GM18951 (cell line): ENCODE measurements at regions not wholly inside any gene's neighbourhood (a gene's known extent, or its start where the extent isn't known, plus 50 kb on each side); places are given as distances from the start of the nearest gene placed in this dataset.

Source experiments
- POLR2A ChIP-seq: IDR thresholded peaks from 4 replicates; pipeline ENCODE4 v1.6.1; 2011; ENCODE audit warnings: mild to moderate bottlenecking; ENCODE audit not compliant: insufficient read length, insufficient read depth; ENCODE audit errors: extremely low read depth
- in situ Hi-C: fragments of 300-500 bp; cut with MboI; formaldehyde crosslinking; loops from one replicate; pipeline ENCODE4 v1.12.0; 2022; ENCODE audit warnings: low sequenced_read_pairs, mixed read lengths, inconsistent platforms; ENCODE audit not compliant: unreplicated experiment

DNA sequence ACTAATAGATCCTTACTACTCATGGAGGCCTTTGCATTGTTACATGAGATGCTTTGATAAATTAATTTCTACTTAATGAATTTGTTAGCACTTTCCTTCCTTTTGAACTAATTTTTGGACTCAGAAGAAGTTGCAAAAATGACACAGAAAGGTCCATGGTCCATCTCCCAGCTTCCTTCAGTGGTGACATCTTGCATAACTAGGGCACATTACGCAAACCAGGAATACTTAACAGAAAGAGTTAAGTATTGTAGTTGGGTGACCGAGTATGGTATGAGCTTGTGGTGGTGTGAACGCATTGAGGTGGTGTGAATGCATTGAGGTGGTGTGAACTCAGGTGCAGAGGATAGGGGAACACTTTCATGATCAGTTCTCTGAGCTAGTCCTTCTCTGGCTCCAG, 151.1 kb upstream of the TWIST2 start:
- in situ Hi-C loops = no loop called here
- TF ChIP-seq POLR2A = no peak

DNA sequence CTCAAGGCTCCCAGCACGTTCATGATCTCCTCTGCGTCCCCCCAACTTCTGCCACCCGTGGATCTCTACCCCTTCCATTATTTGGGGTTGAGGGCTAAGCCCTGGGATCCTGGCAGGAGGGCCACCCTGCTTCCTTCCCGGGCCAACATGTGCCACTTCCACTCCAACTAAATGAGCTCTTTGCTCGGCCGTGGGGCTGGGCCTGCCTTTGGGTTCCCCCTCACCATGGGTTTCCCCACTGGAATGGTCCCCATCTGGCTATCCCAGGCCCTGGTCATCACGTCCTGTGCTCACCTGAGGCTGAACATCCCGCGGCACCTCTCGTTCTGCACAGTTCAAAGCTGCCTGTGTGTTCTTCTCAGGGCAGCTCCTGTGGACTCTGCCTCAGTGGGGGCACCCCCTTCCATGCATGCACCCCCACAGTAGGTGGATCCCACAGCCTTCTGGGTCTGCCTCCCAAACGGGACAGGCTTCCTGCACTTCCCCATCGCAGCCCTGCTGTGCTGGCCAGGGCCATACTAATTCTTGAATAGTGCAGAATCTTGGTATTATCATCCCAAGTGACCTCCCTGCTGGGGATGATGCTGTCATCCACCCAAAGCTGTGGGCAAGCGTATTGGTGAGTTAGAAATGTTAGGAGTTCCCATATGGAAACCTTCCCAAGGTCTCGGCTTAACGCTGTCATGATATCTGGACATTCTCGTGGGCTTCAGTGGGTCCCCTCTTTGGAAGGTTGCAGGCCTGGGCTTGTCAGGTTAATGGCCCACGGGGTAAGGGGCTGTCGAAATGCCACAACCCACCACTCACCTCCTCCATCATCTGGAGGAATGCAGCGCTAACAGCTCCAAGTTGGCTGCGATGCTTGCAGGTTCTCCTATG, 150.5 kb upstream of the TWIST2 start:
- TF ChIP-seq POLR2A = no peak
- in situ Hi-C loops = no loop called here

DNA sequence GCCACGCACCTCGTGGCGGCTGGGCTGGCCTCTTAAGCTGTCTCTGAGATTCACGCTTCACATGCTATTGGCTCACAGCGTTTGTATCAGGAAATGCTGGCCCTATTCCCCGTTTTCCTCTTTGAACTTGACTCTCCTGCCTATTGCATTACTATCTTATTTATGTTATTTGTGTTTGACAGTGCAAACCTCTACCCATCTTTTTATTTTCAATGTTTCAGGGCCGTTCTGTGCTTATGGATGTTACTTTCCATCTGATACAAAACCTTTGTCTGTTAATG, 149.9 kb upstream of the TWIST2 start:
- in situ Hi-C loops = no loop called here
- no peak for TF ChIP-seq POLR2A

DNA sequence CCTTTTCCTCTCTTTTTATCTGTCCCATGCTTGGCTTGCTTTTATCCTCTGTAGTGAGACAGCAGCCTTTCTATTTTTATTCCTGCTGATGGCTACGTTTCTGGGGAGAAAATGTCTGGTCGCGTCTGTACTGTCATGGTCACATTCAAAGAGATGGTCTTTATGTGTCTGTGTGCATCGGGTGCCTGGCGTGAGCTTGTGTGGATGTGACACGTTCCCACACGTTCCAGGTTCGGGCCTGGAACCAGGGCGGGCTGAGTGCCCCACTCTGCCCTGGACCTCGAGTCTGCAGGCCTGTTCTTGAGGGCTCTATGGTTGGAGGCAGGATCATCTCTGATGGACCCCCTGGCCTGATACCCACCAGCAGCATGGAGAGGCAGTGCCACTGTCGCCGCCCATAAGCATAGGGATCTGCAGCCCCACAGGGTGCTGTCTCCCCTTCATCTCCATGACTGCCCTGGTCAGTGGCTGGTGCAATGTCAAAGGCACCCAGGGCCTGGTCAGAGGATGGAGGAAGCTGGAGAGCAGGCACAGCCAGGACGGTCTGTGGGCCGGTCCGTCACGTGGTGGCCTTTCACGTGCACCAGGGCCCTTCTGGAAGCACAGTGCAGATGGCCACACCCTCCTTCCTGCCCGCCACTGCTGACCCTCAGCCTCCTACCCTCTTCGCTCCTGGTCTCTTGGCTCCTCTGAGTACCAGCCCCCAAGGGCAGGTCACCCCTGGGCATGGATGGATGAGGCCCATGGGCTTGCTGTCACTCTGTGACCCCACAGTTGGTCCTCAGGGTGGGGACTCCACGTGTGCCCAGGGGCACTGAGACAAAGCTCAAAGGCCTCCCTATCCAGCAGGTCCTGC, 149.2 kb upstream of the TWIST2 start:
- in situ Hi-C loops = no loop called here

DNA sequence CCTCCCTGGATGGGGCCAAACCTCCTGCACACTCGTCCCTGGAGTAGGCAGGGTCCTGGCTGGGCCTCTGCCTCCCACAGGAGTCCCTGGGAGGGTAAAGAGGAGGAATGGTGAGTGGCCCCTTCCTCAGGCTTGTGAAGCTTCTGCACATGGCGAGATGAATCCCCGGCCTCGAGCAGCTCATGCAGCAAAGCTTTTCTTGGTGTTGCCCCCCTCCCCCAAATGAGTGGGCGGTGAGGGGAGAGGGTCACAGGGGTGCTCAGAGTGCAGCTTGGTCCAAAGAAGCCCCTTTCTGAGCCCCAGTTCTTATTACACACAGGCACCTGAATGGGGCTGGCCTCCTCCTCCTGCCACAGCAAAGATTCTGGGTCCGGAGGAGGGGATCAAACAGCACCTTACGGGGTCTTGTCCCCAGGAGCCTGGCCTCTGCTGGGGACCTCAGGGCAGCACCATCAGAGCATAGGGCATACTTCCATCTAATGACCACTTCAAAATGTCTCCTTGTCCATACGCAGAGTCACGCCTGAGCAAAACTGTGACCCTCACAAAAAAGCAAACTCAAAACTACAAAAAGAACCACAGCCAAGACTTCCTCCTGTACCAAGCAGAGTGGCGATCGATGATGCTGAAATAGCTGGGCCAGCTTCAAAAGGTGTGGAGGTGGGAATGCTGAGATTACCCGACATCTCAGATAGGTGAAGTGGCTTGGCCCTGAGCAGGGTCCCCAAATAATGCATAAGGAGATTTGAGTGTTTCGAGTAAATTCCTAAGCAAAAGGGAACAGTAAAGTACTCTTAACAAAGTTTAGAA, 148.4 kb upstream of the TWIST2 start:
- in situ Hi-C loops = no loop called here
- no peak for TF ChIP-seq POLR2A

More for the DNA sequence above, 149.2 kb upstream of the TWIST2 start:
- no peak for TF ChIP-seq POLR2A

DNA sequence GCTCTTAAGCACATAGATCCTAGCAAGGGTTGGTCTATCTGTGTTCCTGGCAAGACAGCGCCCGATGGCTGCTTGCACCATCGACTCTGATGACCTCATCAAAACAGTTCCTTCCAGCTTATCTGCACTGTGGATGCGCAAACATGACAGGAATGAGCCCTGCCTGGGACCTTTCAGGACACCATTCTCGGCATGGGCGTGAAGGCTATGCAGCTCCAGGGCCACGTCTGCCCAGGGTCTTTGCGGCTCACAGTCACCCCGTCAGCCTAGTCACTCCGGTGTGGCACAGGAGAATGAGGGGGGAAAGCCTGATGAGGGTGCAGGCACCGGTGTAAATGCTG, 147.8 kb upstream of the TWIST2 start:
- in situ Hi-C loops = no loop called here
- TF ChIP-seq POLR2A = no peak

DNA sequence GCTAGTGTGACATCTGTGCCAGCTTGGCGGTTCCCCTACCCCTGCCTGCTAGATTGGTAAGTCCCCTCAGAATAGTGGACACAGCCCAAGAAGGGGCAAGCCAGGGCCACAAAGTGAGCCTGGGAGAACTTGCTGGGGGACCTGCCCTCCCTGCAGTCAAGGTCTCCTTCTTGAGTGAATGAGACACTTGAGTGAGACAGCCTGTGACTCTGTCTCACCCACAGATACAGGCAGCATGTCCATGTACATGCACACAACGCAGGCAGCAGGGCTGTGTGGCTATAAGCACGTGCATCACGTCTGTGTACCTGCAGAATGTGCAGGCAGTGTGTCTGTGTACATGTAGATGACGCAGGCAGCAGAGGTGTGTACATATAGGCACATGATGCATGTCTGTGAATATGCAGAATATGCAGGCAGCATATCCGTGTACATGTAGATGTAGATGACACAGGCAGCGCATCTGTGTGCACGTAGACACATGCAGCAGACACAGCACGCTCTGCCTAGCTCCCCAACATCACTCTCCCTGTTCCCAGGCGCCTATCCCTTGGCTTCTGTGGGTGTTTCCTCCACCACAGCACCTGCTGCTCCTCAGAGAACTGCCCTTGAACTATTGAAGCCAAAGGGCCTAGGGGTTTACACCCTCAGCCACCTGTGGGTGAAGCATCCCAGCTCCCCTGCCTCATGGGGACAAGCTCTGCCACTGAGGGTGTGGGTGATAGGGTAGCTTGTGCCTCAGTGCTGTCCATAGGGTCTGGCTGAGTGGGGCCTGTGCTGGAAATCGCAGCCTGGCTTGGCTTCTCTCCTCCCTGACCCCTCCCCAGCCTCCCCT, 147.2 kb upstream of the TWIST2 start:
- no peak for TF ChIP-seq POLR2A
- in situ Hi-C loops = no loop called here

DNA sequence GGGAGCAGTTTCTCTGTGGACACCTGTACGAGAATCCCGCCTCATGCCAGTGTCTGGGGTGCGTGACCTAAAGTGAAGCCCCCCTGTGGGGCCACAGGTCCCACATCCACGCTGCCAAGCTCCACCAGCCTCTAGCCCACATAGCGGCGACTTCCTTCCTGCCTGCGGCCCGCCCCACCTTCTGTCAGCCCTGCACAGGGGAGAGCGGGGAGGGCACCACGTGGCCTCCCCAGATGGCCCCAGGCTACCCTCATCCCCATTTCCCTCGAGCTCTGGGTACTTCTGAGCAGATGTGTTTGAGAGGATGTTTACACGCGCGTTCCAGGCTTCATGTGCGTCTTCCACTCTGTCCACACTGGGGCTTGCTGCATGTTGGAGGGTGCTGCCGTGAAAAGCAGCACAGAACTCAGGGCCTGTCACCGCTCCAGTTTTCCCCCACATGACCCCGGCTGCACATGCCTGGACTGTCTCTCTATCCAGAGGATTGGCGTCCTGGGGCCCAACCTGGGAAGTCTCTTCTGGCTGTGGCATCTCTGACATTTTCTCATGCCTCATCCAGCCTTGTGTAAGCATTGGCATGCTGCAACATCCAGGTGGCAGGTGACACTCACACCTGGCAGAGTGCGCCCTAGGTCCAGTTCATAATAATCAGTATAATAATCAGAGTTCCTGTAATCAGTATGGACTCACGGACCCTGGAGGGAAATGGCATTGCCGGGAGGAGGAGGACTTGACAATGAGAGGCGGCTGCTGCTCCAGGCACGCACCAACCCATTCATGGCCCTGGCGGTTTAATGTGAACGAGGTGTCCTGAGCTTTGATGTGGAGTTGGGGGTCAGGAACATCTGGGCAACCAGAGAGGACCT, 146.3 kb upstream of the TWIST2 start:
- TF ChIP-seq POLR2A = no peak
- in situ Hi-C loops = no loop called here

DNA sequence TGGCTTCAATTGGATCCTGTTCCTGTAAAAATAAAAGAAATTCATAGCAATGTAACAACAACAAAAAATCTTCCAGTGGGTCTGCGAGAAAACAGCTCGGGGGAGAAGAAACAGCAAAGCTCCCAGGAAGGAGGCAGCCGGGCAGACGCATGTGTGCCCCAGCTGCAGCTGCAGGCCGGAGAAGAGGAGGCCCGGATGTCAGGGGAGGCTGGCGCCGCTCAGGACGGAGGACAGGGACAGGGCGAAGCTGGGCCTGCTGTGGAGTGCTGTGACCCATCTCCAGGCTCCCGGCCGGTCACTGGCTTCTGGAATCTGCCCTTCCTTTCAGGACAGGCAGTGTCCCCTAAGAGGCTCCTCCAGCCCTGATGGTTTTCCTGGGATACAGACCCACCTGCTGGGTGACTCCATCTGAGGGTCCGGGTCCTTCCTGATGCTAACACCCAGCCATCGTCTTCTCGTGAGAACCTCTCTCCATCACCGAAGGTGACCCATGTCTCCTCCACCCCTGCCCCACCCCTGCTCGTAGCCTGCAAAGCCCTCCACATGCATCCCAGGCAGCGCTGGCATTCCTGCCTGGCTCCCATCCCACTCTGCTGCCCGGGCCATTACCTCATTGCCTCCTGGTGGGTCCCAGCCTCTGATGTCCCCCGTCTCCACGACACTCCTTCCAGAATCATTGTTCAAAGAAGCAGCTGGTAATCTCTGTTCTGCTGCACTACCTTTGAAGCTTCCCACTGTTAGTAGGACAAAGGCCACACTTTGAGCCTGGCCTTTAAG, 145.4 kb upstream of the TWIST2 start:
- in situ Hi-C loops = no loop called here
- TF ChIP-seq POLR2A = no peak

DNA sequence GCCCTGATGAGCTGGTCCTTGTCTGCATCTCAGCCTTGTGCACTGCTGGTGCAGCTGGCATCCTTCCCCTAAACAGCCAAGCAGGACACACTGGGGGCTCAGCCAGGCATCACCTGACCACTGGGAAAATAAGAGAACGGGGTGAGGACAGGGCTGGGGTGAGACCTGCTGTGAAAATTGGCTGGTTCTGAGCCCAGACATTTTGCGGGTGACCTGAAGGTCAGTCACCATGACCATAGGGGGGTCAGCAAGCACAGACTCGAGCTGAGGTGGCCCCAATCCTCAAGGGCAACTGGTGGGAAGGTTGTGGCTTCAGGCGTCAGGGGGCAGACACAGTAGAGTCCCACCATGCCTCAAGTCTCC, 144.9 kb upstream of the TWIST2 start:
- TF ChIP-seq POLR2A = no peak
- in situ Hi-C loops = no loop called here

DNA sequence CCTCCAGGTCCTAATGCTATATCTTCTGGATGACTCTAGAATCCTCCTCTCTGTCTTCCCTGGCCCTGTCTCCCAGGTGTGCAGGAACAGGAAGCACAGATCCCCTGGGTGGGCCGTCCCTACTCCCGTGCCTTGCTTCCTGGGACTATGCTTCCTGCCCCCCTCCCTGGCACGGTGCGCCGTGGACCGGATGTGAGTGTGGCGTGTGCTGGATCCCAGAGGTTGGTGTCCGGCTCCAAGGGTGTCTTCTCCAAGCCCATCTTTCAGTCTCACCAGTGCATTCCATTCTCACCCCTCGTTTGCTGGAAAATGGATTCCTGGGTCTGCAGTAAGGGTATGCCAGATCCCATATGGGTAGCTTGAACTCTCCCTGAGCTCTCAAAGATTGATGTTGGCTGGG, 144.4 kb upstream of the TWIST2 start:
- in situ Hi-C loops = no loop called here
- TF ChIP-seq POLR2A = no peak
